IPS-18a (cell line): ENCODE measurements at regions not wholly inside any gene's neighbourhood (a gene's known extent, or its start where the extent isn't known, plus 50 kb on each side); places are given as distances from the start of the nearest gene placed in this dataset.
"Not testable (repeated sequence)": the region's sequence is repeated elsewhere in the genome, so short reads cannot be mapped to it uniquely, and the experiment has no call there.

Source experiments
- H3K27ac ChIP-seq: one replicate; pipeline ENCODE4 v1.5.1; 2013; ENCODE audit warnings: low read length
- H3K27me3 ChIP-seq: one replicate; pipeline ENCODE4 v1.6.1; 2013; ENCODE audit warnings: mild to moderate bottlenecking, low read length; ENCODE audit not compliant: control insufficient read depth, insufficient read depth
- H3K36me3 ChIP-seq: one replicate; pipeline ENCODE4 v1.6.1; 2013; ENCODE audit warnings: low read depth, low read length; ENCODE audit not compliant: control insufficient read depth
- H3K4me1 ChIP-seq: one replicate; pipeline ENCODE4 v1.6.1; 2013; ENCODE audit warnings: low read depth, low read length; ENCODE audit not compliant: control insufficient read depth
- H3K4me3 ChIP-seq: one replicate; pipeline ENCODE4 v1.5.1; 2013; ENCODE audit warnings: low read length
- H3K9ac ChIP-seq: one replicate; pipeline ENCODE4 v1.6.1; 2013; ENCODE audit warnings: mild to moderate bottlenecking, low read length, moderate library complexity
- H3K9me3 ChIP-seq: one replicate; pipeline ENCODE4 v1.6.1; 2013; ENCODE audit warnings: low read depth, low read length; ENCODE audit not compliant: control insufficient read depth

GRCh38 chr3:159882367-159882766, 106.3 kb upstream of the IL12A start:
- H3K4me1 ChIP-seq: no peaks in the 10 kb centered on the region
- no peak overlapping the region for H3K27ac ChIP-seq
- H3K9me3 ChIP-seq: no peaks in the 10 kb centered on the region
- no peak overlapping the region for H3K4me3 ChIP-seq
- no peaks in the 10 kb centered on the region for H3K27me3 ChIP-seq
- H3K9ac ChIP-seq: no peak overlapping the region
- H3K36me3 ChIP-seq: no peaks in the 10 kb centered on the region

GRCh38 chr3:159882790-159883779, 105.5 kb upstream of the IL12A start:
- Histone ChIP-seq H3K36me3 (peaks cover 6% of the 10 kb centered on the region), H3K27ac (no peak overlapping the region), H3K4me1 (no peaks in the 10 kb centered on the region), H3K9ac (no peak overlapping the region), H3K4me3 (no peak overlapping the region), H3K9me3 (no peaks in the 10 kb centered on the region), H3K27me3 (no peaks in the 10 kb centered on the region)

GRCh38 chr3:159884661-159885402, 103.8 kb upstream of the IL12A start:
- H3K9me3 ChIP-seq: no peaks in the 10 kb centered on the region
- H3K27ac ChIP-seq: no peak overlapping the region
- no peaks in the 10 kb centered on the region for H3K27me3 ChIP-seq
- H3K4me1 ChIP-seq: no peaks in the 10 kb centered on the region
- peaks cover 7% of the 10 kb centered on the region for H3K36me3 ChIP-seq
- no peak overlapping the region for H3K4me3 ChIP-seq
- no peak overlapping the region for H3K9ac ChIP-seq

DNA sequence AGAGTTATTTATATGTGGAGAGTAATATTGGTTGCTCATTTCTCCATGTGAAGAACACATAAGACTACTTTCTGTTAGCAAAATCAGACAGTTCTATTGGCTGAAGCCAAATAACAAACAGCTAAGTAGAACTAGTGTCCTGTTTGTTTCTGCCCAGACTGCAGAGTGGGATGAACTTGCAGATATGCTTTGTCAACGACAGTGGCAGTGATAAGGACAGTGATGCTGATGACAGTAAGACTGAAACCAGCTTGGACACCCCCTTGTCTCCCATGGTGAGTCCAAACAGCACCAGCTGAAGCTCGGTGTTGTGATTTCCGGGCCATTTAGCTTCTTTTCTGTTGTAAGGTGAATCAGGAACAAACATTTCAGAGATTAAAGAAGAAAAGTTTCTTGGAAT, 102.6 kb upstream of the IL12A start:
- H3K4me1 ChIP-seq: no peaks in the 10 kb centered on the region
- H3K27me3 ChIP-seq: no peaks in the 10 kb centered on the region
- no peak overlapping the region for H3K4me3 ChIP-seq
- H3K9ac ChIP-seq: no peak overlapping the region
- no peak overlapping the region for H3K27ac ChIP-seq
- no peaks in the 10 kb centered on the region for H3K9me3 ChIP-seq
- peaks cover 7% of the 10 kb centered on the region for H3K36me3 ChIP-seq

GRCh38 chr3:159886530-159886929, 102.1 kb upstream of the IL12A start:
- not testable (repeated sequence) for H3K27ac ChIP-seq, H3K4me3 ChIP-seq, H3K4me1 ChIP-seq, H3K9me3 ChIP-seq, H3K9ac ChIP-seq, H3K27me3 ChIP-seq, H3K36me3 ChIP-seq

DNA sequence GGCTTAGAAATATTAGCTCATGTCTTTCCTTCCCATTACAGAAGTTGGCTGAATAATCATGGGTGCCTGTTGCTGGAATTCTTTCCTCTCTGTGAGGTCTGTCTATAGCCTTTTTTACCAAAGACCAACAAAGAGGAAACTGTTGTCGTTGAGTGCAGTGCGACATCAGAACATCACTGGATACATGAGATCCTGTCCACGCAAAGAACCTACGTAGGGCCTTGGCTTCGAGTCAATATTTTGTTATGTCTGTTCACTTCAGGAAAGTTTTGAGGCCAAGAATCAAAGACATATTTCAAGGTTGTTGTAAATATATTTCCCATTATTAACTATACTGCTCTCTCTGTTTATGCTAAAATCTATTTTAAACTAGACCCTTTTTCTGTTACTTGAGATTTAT, 101.5 kb upstream of the IL12A start:
- Histone ChIP-seq H3K27me3 (no peaks in the 10 kb centered on the region), H3K4me3 (no peak overlapping the region), H3K9me3 (no peaks in the 10 kb centered on the region), H3K36me3 (peaks cover 7% of the 10 kb centered on the region), H3K4me1 (no peaks in the 10 kb centered on the region), H3K9ac (no peak overlapping the region), H3K27ac (no peak overlapping the region)

GRCh38 chr3:159887911-159888310, 100.7 kb upstream of the IL12A start:
- H3K27me3 ChIP-seq: no peaks in the 10 kb centered on the region
- H3K4me3 ChIP-seq: no peak overlapping the region
- peaks cover 14% of the 10 kb centered on the region for H3K36me3 ChIP-seq
- no peaks in the 10 kb centered on the region for H3K9me3 ChIP-seq
- no peaks in the 10 kb centered on the region for H3K4me1 ChIP-seq
- no peak overlapping the region for H3K27ac ChIP-seq
- no peak overlapping the region for H3K9ac ChIP-seq

- Histone ChIP-seq H3K9ac (no peak overlapping the region), H3K27me3 (no peaks in the 10 kb centered on the region), H3K4me1 (no peaks in the 10 kb centered on the region), H3K36me3 (peaks cover 16% of the 10 kb centered on the region), H3K9me3 (no peaks in the 10 kb centered on the region), H3K27ac (no peak overlapping the region), H3K4me3 (no peak overlapping the region)
These were observed 96.4 kb upstream of the IL12A start for GRCh38 chr3:159892171-159892795.

DNA sequence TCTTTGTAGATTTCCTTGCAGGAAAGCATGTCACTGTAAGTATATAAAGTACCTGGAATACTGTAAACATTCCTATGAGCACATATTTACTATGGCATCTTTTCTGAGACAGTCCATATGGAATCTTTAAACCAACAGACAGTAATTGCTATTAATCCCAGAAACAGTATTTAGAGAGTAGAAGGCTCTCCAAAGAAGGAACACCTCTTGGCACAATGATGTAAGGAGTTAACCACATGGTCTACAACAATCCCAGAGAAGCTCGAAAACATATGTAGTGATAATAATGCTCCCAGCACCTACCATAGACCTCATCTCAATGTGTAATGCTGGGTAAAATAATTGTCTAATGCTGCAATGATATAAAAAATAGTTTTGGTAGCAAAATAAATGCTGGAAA, 95.8 kb upstream of the IL12A start:
- H3K9me3 ChIP-seq: no peaks in the 10 kb centered on the region
- no peak overlapping the region for H3K27ac ChIP-seq
- H3K27me3 ChIP-seq: no peaks in the 10 kb centered on the region
- no peak overlapping the region for H3K9ac ChIP-seq
- H3K36me3 ChIP-seq: peaks cover 18% of the 10 kb centered on the region
- H3K4me1 ChIP-seq: no peaks in the 10 kb centered on the region
- no peak overlapping the region for H3K4me3 ChIP-seq

DNA sequence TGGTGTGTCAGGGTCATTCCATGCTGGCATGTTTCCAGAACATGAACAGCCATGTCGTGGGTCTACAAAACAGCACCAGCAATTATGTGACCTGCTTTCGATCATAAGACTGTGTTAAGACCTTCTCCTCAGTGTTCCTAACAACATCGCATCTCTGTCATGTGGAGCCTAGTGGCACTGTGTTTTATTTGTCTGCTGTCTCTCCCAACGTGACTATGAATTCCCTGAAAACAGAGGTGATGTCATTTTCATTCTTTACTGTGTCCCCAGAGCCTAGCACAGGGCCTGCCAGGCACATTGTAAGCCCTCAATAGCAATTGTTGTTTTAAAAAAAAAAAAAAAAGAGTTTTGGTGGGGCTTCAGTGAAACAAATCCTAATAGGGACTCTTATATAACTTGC, 94.2 kb upstream of the IL12A start:
- Histone ChIP-seq H3K4me3 (no peak overlapping the region), H3K9ac (no peak overlapping the region), H3K4me1 (no peaks in the 10 kb centered on the region), H3K9me3 (no peaks in the 10 kb centered on the region), H3K27ac (no peak overlapping the region), H3K27me3 (no peaks in the 10 kb centered on the region), H3K36me3 (peaks cover 16% of the 10 kb centered on the region)

GRCh38 chr3:159895430-159895829, 93.2 kb upstream of the IL12A start:
- Histone ChIP-seq H3K9ac (no peak overlapping the region), H3K4me1 (no peaks in the 10 kb centered on the region), H3K27me3 (no peaks in the 10 kb centered on the region), H3K36me3 (peaks cover 16% of the 10 kb centered on the region), H3K9me3 (no peaks in the 10 kb centered on the region), H3K4me3 (no peak overlapping the region), H3K27ac (no peak overlapping the region)
